Mesothelial cell of epicardium (in vitro differentiated cells): ENCODE measurements at regions not wholly inside any gene's neighbourhood (a gene's known extent, or its start where the extent isn't known, plus 50 kb on each side); places are given as distances from the start of the nearest gene placed in this dataset.

Experiments used
- DNase-seq, 2 experiments: peaks; one replicate each; pipeline ENCODE4 v3.0.0; 2021; ENCODE audit warnings: low spot score in 2 of 2; ENCODE audit not compliant: unreplicated experiment in 2 of 2
- H3K27ac Mint-ChIP-seq: 2 replicates; pipeline ENCODE4 v1.8.0; 2021; ENCODE audit warnings: mixed read lengths
- H3K27me3 Mint-ChIP-seq: 2 replicates; pipeline ENCODE4 v1.8.0; 2021; ENCODE audit warnings: low read depth, mixed read lengths
- H3K36me3 Mint-ChIP-seq: 2 replicates; pipeline ENCODE4 v1.8.0; 2021; ENCODE audit warnings: mixed read lengths
- H3K4me1 Mint-ChIP-seq: 2 replicates; pipeline ENCODE4 v1.8.0; 2021; ENCODE audit warnings: mixed read lengths
- H3K4me3 Mint-ChIP-seq: 2 replicates; pipeline ENCODE4 v1.8.0; 2021; ENCODE audit warnings: mild to moderate bottlenecking, moderate library complexity, mixed read lengths
- H3K9me3 Mint-ChIP-seq: 2 replicates; pipeline ENCODE4 v1.8.0; 2021; ENCODE audit warnings: mixed read lengths
- TF ChIP-seq, protein P1 (sequence below): fragments of 200-600 bp; sonication (generic); IDR thresholded peaks from one replicate; pipeline ENCODE4 v1.5.0; 2021; ENCODE audit warnings: antibody characterized with exemption; ENCODE audit not compliant: unreplicated experiment

DNA sequence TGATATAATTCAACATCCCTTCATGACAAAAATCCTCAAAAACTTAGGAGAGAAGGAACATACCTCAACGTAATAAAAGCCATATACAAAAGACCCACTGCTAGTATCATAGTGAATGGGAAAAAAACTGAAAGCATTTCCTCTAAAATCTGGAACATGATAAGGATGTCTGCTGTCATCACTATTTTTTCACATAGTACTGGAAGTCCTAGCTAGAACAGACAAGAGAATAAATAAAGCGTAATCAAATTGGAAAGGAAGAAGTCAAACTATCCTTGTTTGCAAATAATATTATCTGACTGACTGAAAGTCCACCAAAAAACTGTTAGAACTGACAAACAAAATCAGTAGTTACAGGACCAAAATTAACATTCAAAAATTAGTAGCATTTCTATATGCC is 985.4 kb upstream of the AGA start:
- Mint-ChIP-seq H3K4me1 (no peaks in the 10 kb centered on the region), H3K4me3 (no peak overlapping the region), H3K9me3 (peaks cover 12% of the 10 kb centered on the region), H3K27ac (no peak overlapping the region), H3K27me3 (no peaks in the 10 kb centered on the region), H3K36me3 (no peaks in the 10 kb centered on the region)
- TF ChIP-seq, protein P1, sequence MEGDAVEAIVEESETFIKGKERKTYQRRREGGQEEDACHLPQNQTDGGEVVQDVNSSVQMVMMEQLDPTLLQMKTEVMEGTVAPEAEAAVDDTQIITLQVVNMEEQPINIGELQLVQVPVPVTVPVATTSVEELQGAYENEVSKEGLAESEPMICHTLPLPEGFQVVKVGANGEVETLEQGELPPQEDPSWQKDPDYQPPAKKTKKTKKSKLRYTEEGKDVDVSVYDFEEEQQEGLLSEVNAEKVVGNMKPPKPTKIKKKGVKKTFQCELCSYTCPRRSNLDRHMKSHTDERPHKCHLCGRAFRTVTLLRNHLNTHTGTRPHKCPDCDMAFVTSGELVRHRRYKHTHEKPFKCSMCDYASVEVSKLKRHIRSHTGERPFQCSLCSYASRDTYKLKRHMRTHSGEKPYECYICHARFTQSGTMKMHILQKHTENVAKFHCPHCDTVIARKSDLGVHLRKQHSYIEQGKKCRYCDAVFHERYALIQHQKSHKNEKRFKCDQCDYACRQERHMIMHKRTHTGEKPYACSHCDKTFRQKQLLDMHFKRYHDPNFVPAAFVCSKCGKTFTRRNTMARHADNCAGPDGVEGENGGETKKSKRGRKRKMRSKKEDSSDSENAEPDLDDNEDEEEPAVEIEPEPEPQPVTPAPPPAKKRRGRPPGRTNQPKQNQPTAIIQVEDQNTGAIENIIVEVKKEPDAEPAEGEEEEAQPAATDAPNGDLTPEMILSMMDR = no peak
- DNase-seq = no peak

DNA sequence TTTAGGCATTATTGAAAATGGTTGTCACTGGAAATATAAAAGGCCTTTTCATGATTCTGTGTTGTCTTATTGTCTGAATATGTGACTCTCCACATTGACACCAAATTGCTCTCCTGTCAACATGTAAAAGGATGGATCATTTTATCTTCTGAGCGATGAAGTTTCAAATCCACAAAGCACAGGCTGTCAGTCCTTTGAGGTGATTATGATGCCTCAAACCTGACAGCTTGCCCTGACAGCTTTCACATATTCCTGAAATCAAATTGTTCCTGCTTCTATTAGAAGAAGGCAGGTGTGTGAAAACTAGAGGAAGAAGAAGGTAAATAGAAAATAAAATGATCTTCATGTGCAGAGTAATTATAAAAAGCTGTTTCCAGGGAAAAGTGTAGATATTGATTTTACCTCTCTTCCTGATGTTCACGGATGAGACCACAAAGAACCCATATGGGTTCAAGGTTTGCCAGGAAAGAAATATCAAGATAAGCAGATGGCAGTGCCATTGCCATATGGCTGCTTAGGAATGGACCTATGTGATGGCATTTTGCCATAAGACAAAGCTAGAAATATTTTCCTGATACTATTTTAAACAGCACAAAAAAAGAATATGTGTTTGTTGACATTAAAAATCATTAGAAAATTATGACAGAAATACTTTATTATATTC is 1006.3 kb upstream of the AGA start:
- Mint-ChIP-seq H3K27me3 (no peaks in the 10 kb centered on the region), H3K4me3 (no peak overlapping the region), H3K4me1 (no peaks in the 10 kb centered on the region)

DNA sequence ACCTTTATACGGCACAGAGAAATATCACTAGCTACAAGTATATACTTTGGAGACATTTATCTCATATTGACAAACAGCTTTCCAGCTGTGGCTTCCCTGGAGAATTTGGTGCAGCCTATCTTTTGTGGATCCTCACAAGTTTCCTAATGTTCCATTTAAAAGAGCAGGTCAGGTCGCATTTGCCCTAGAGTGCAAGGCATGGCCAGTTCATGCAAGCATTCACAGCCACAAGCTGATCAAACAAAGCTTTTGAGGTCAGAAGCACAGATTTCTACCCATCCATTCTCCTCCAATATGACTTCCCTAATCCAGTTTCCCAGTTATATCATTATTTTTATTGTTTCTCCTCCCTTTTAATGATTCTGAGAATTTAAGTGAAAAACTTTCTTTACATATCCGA is 1008.4 kb upstream of the AGA start:
- no peaks in the 10 kb centered on the region for H3K27me3 Mint-ChIP-seq
- no peak overlapping the region for H3K4me3 Mint-ChIP-seq
- H3K36me3 Mint-ChIP-seq = no peaks in the 10 kb centered on the region
- DNase-seq = no peak
- TF ChIP-seq, protein P1 = no peak
- H3K27ac Mint-ChIP-seq = no peak overlapping the region
- H3K9me3 Mint-ChIP-seq = peaks cover 4% of the 10 kb centered on the region
- H3K4me1 Mint-ChIP-seq = no peaks in the 10 kb centered on the region

More for the DNA sequence above, 1006.3 kb upstream of the AGA start:
- TF ChIP-seq, protein P1 = no peak
- DNase-seq = no peak
- H3K27ac Mint-ChIP-seq = no peak overlapping the region
- H3K36me3 Mint-ChIP-seq = no peaks in the 10 kb centered on the region
- H3K9me3 Mint-ChIP-seq = peaks cover 4% of the 10 kb centered on the region

DNA sequence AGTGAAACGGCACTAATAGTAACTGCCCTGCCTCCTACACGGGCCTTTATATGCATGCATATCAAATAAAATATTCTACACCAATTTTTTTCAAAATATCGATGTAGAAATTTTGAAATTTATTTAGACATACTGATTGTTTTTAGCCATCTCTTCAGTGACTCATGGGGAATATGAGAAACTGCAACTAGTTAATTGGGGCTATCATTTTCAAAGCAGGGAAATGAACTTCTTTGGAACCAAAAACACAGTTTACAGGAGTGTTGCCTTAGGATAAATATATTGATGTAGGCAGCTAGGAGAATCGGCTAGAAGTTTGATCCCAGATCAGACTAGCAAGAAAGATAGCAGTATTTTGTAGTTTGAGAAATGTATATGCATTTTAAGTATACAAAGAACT is 1010.8 kb upstream of the AGA start:
- Mint-ChIP-seq H3K36me3 (no peaks in the 10 kb centered on the region), H3K4me3 (no peak overlapping the region), H3K4me1 (no peaks in the 10 kb centered on the region), H3K27ac (no peak overlapping the region), H3K9me3 (peaks cover 4% of the 10 kb centered on the region), H3K27me3 (no peaks in the 10 kb centered on the region)
- DNase-seq = no peak
- TF ChIP-seq, protein P1 = no peak

DNA sequence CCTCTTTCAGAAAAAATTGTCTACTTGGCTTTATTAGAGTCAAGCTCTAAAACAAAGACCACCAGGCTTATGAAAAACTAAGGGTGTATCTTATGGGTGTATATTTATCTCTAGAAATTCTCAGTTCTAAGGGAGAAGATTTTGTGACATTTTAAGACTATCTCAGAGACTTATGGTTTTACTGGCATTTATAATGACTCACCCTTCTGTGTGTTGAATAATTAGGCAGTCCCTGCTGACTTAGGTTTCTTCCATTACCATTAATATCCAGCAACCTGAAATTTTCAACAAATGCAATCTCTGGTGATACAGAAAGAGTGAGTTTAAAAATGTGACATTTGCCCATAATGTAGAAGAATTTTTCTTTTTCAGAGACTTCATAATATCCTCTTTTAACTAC is 1015.0 kb upstream of the AGA start:
- no peak overlapping the region for H3K27ac Mint-ChIP-seq
- TF ChIP-seq, protein P1 = no peak
- no peak overlapping the region for H3K4me3 Mint-ChIP-seq
- no peaks in the 10 kb centered on the region for H3K9me3 Mint-ChIP-seq
- DNase-seq = no peak
- no peaks in the 10 kb centered on the region for H3K4me1 Mint-ChIP-seq
- no peaks in the 10 kb centered on the region for H3K36me3 Mint-ChIP-seq
- no peaks in the 10 kb centered on the region for H3K27me3 Mint-ChIP-seq

DNA sequence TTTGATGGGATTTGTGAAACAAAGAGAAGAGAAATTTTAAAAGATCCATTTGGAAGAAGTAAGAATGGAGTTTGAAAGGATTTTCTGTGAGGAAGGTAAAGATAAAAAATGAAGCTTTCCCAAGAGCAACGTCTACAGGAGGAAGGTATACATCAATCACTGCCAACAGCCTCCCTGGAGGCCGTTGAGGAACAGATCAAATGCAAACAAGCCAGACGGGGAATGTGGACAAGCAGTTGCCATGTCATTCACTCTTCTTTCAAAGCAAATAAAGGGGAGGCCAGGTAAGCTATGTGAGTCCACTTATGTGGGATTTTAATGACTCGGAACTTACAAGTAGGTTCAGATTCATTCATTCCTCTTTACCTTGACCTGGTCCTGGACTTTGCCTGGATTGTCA is 1020.5 kb upstream of the AGA start:
- Mint-ChIP-seq H3K27ac (no peak overlapping the region), H3K36me3 (no peaks in the 10 kb centered on the region), H3K9me3 (no peaks in the 10 kb centered on the region), H3K27me3 (no peaks in the 10 kb centered on the region), H3K4me1 (no peaks in the 10 kb centered on the region), H3K4me3 (no peak overlapping the region)
- DNase-seq = no peak
- TF ChIP-seq, protein P1 = no peak
